PC-3 (cell line): ENCODE measurements at regions not wholly inside any gene's neighbourhood (a gene's known extent, or its start where the extent isn't known, plus 50 kb on each side); places are given as distances from the start of the nearest gene placed in this dataset.

Experiments
- CTCF ChIP-seq: fragments of 300-600 bp; sonication (generic); conservative IDR thresholded peaks from 2 replicates; pipeline ENCODE4 v1.5.1; 2017; ENCODE audit warnings: antibody characterized with exemption, low read depth, mild to moderate bottlenecking, low read length
- EZH2 ChIP-seq: fragments of 300-600 bp; sonication (generic); IDR thresholded peaks from one replicate; pipeline ENCODE4 v1.6.1; 2017; ENCODE audit warnings: antibody characterized with exemption, mild to moderate bottlenecking, low read length; ENCODE audit not compliant: unreplicated experiment
- EZH2phosphoT487 ChIP-seq: fragments of 300-600 bp; sonication (generic); IDR thresholded peaks from 2 replicates; pipeline ENCODE4 v1.6.1; 2018; ENCODE audit warnings: mild to moderate bottlenecking, antibody characterized with exemption, low read length, borderline replicate concordance

GRCh38 chr5:18605186-18605585, 970.9 kb downstream of the TAF11L14 start:
- TF ChIP-seq CTCF: no peak
- TF ChIP-seq EZH2: no peak
- TF ChIP-seq EZH2phosphoT487: no peak
